ENCODE measurements at regions not wholly inside any gene's neighbourhood (a gene's known extent, or its start where the extent isn't known, plus 50 kb on each side); places are given as distances from the start of the nearest gene placed in this dataset.

- 63% methylated on average over 5 of the region's 5 CpGs for WGBS (ENCODE audit: low lambda C conversion rate, missing lambda C conversion rate)
- Histone ChIP-seq H3K9me3 (ENCODE audit: low read depth) (no peaks in the 10 kb centered on the region), H3K4me2 (no peak overlapping the region), H3K27ac (no peak overlapping the region), H3K9me2 (replicated peaks; ENCODE audit: insufficient read depth) (no peaks in the 10 kb centered on the region), H3K36me3 (replicated peaks; ENCODE audit: insufficient read depth, low read depth) (no peaks in the 10 kb centered on the region), H2AFZ (no peak overlapping the region), H4K20me1 (ENCODE audit: insufficient read depth, poor library complexity, severe bottlenecking) (no peaks in the 10 kb centered on the region), H3K4me1 (ENCODE audit: insufficient read depth) (no peaks in the 10 kb centered on the region), H3K27me3 (no peaks in the 10 kb centered on the region), H3K79me2 (no peaks in the 10 kb centered on the region), H3K4me3 (no peak overlapping the region)
- DNase-seq (ENCODE audit: low spot score) = no peak
- TF ChIP-seq CTCF (IDR thresholded peaks at IDR 0.05; ENCODE audit: poor library complexity) (no peak), EZH2 (IDR thresholded peaks at IDR 0.05; ENCODE audit: borderline replicate concordance) (no peak), EZH2phosphoT487 (IDR thresholded peaks at IDR 0.05; ENCODE audit: low read depth, severe bottlenecking, unreplicated experiment) (no peak)
These were observed 103.6 kb downstream of the BOD1 start for GRCh38 chr5:173512637-173513435.

GRCh38 chr5:173509060-173509459 is 107.4 kb downstream of the BOD1 start:
- Histone ChIP-seq H3K36me3 (replicated peaks; ENCODE audit: insufficient read depth, low read depth) (no peaks in the 10 kb centered on the region), H3K27ac (no peak overlapping the region), H3K4me1 (ENCODE audit: insufficient read depth) (no peaks in the 10 kb centered on the region), H4K20me1 (ENCODE audit: insufficient read depth, poor library complexity, severe bottlenecking) (no peaks in the 10 kb centered on the region), H3K27me3 (no peaks in the 10 kb centered on the region), H3K9me3 (ENCODE audit: low read depth) (no peaks in the 10 kb centered on the region), H3K4me3 (no peak overlapping the region), H2AFZ (no peak overlapping the region), H3K4me2 (no peak overlapping the region), H3K9me2 (replicated peaks; ENCODE audit: insufficient read depth) (no peaks in the 10 kb centered on the region), H3K79me2 (no peaks in the 10 kb centered on the region)
- 61% methylated on average over 3 of the region's 3 CpGs for WGBS (ENCODE audit: low lambda C conversion rate, missing lambda C conversion rate)
- no peak for DNase-seq (ENCODE audit: low spot score)
- TF ChIP-seq EZH2 (IDR thresholded peaks at IDR 0.05; ENCODE audit: borderline replicate concordance) (no peak), EZH2phosphoT487 (IDR thresholded peaks at IDR 0.05; ENCODE audit: low read depth, severe bottlenecking, unreplicated experiment) (no peak), CTCF (IDR thresholded peaks at IDR 0.05; ENCODE audit: poor library complexity) (no peak)

- H3K9me3 ChIP-seq (ENCODE audit: low read depth) = no peaks in the 10 kb centered on the region
- H3K27ac ChIP-seq = no peak overlapping the region
- no peaks in the 10 kb centered on the region for H3K79me2 ChIP-seq
- no peaks in the 10 kb centered on the region for H3K36me3 ChIP-seq (replicated peaks; ENCODE audit: insufficient read depth, low read depth)
- H3K4me1 ChIP-seq (ENCODE audit: insufficient read depth) = no peaks in the 10 kb centered on the region
- no peak for TF ChIP-seq EZH2phosphoT487 (IDR thresholded peaks at IDR 0.05; ENCODE audit: low read depth, severe bottlenecking, unreplicated experiment)
- no peak for TF ChIP-seq CTCF (IDR thresholded peaks at IDR 0.05; ENCODE audit: poor library complexity)
- no peak for TF ChIP-seq EZH2 (IDR thresholded peaks at IDR 0.05; ENCODE audit: borderline replicate concordance)
- no peak for DNase-seq (ENCODE audit: low spot score)
- H4K20me1 ChIP-seq (ENCODE audit: insufficient read depth, poor library complexity, severe bottlenecking) = no peaks in the 10 kb centered on the region
- H3K4me2 ChIP-seq = no peak overlapping the region
- H3K27me3 ChIP-seq = no peaks in the 10 kb centered on the region
- no peaks in the 10 kb centered on the region for H3K9me2 ChIP-seq (replicated peaks; ENCODE audit: insufficient read depth)
- no peak overlapping the region for H2AFZ ChIP-seq
- no peak overlapping the region for H3K4me3 ChIP-seq
- 87% methylated on average over 5 of the region's 5 CpGs for WGBS (ENCODE audit: low lambda C conversion rate, missing lambda C conversion rate)
These were observed 109.3 kb downstream of the BOD1 start for GRCh38 chr5:173507171-173507570.

Data from hepatocyte (in vitro differentiated cells).